ENCODE measurements at regions not wholly inside any gene's neighbourhood (a gene's known extent, or its start where the extent isn't known, plus 50 kb on each side); places are given as distances from the start of the nearest gene placed in this dataset.

- no peak overlapping the region for H3K4me3 ChIP-seq (ENCODE audit: low read length in 3 of 3)
- no peak for DNase-seq
- no peak overlapping the region for H3K27ac ChIP-seq (ENCODE audit: low read depth in 2 of 2, low read length in 2 of 2)
- no peaks in the 10 kb centered on the region for H3K27me3 ChIP-seq (ENCODE audit: control insufficient read depth, insufficient read depth, low read length)
- TF ChIP-seq CTCF (IDR thresholded peaks at IDR 0.05; ENCODE audit: borderline replicate concordance, extremely low read depth, insufficient read depth) = no peak
- H3K36me3 ChIP-seq (ENCODE audit: control insufficient read depth in 2 of 3, insufficient read depth in 3 of 3, low read length in 3 of 3) = peaks cover 0 to 2% (median 0%) of the 10 kb centered on the region in 3 donors
- H3K9ac ChIP-seq (ENCODE audit: low read length in 3 of 3) = no peak overlapping the region
- H3K4me1 ChIP-seq (ENCODE audit: control insufficient read depth in 2 of 3, insufficient read depth in 2 of 3, low read depth in 1 of 3, low read length in 3 of 3) = no peaks in the 10 kb centered on the region
- intact Hi-C loops (cut with DNase I) = no loop called here
- no peaks in the 10 kb centered on the region for H3K9me3 ChIP-seq (ENCODE audit: control insufficient read depth in 2 of 3, insufficient read depth in 1 of 3, low read length in 3 of 3)
- no peak for FAIRE-seq
These were observed 97.8 kb upstream of the CLMN start for GRCh38 chr14:95417492-95417891.

GRCh38 chr14:95415993-95416392 is 96.3 kb upstream of the CLMN start:
- H3K9me3 ChIP-seq (ENCODE audit: control insufficient read depth in 2 of 3, insufficient read depth in 1 of 3, low read length in 3 of 3) = no peaks in the 10 kb centered on the region
- no peak overlapping the region for H3K9ac ChIP-seq (ENCODE audit: low read length in 3 of 3)
- no peak overlapping the region for H3K4me3 ChIP-seq (ENCODE audit: low read length in 3 of 3)
- no peak for DNase-seq
- H3K36me3 ChIP-seq (ENCODE audit: control insufficient read depth in 2 of 3, insufficient read depth in 3 of 3, low read length in 3 of 3) = peaks cover 0 to 2% (median 0%) of the 10 kb centered on the region in 3 donors
- no peak overlapping the region for H3K27ac ChIP-seq (ENCODE audit: low read depth in 2 of 2, low read length in 2 of 2)
- H3K4me1 ChIP-seq (ENCODE audit: control insufficient read depth in 2 of 3, insufficient read depth in 2 of 3, low read depth in 1 of 3, low read length in 3 of 3) = no peaks in the 10 kb centered on the region
- intact Hi-C loops (cut with DNase I) = no loop called here
- no peaks in the 10 kb centered on the region for H3K27me3 ChIP-seq (ENCODE audit: control insufficient read depth, insufficient read depth, low read length)
- FAIRE-seq = no peak
- TF ChIP-seq CTCF (IDR thresholded peaks at IDR 0.05; ENCODE audit: borderline replicate concordance, extremely low read depth, insufficient read depth) = no peak

GRCh38 chr14:95413289-95414215 is 93.8 kb upstream of the CLMN start:
- peaks cover 0 to 2% (median 0%) of the 10 kb centered on the region in 3 donors for H3K36me3 ChIP-seq (ENCODE audit: control insufficient read depth in 2 of 3, insufficient read depth in 3 of 3, low read length in 3 of 3)
- no peak overlapping the region for H3K27ac ChIP-seq (ENCODE audit: low read depth in 2 of 2, low read length in 2 of 2)
- intact Hi-C loops (cut with DNase I) = no loop called here
- no peaks in the 10 kb centered on the region for H3K27me3 ChIP-seq (ENCODE audit: control insufficient read depth, insufficient read depth, low read length)
- no peak overlapping the region for H3K9ac ChIP-seq (ENCODE audit: low read length in 3 of 3)
- no peaks in the 10 kb centered on the region for H3K9me3 ChIP-seq (ENCODE audit: control insufficient read depth in 2 of 3, insufficient read depth in 1 of 3, low read length in 3 of 3)
- DNase-seq (peak in 3 of 5 donors; percentile 53 to 77 (median 68)), FAIRE-seq (no peak)
- TF ChIP-seq CTCF (IDR thresholded peaks at IDR 0.05; ENCODE audit: borderline replicate concordance, extremely low read depth, insufficient read depth) = no peak
- H3K4me3 ChIP-seq (ENCODE audit: low read length in 3 of 3) = no peak overlapping the region
- H3K4me1 ChIP-seq (ENCODE audit: control insufficient read depth in 2 of 3, insufficient read depth in 2 of 3, low read depth in 1 of 3, low read length in 3 of 3) = peaks cover 0 to 7% (median 4%) of the 10 kb centered on the region in 3 donors

All from kidney (tissue), 13 donors.